Spleen (tissue), 7 donors: ENCODE measurements at regions not wholly inside any gene's neighbourhood (a gene's known extent, or its start where the extent isn't known, plus 50 kb on each side); places are given as distances from the start of the nearest gene placed in this dataset.
"Not testable (repeated sequence)": the region's sequence is repeated elsewhere in the genome, so short reads cannot be mapped to it uniquely, and the experiment has no call there.

Source experiments
- CTCF ChIP-seq, 11 experiments: fragments of 200-600 bp in 7 of 11; fragments of 450-650 bp in 4 of 11; sonication (generic) in 4 of 11; IDR thresholded peaks in 8 of 11; conservative IDR thresholded peaks in 3 of 11; 1 replicate in 7 of 11; 2 replicates in 4 of 11; pipeline versions ENCODE4 v1.4.0 to v1.8.0; 2016 to 2021; ENCODE audit warnings: antibody characterized with exemption in 11 of 11, inconsistent platforms in 4 of 11, mild to moderate bottlenecking in 1 of 11
- POLR2A ChIP-seq, 3 donors: fragments of 450-650 bp; IDR thresholded peaks; one replicate each; pipeline ENCODE4 v1.5.1; 2017; ENCODE audit warnings: antibody characterized with exemption in 3 of 3, mild to moderate bottlenecking in 1 of 3
- donor health status: DM: no; HTN: no; CAD: no; lungs with moderate emphysema.
- donor health status: DM: no; HTN: no; CAD: no.
- donor health status: DM: no; HTN: no; CAD: no.

DNA sequence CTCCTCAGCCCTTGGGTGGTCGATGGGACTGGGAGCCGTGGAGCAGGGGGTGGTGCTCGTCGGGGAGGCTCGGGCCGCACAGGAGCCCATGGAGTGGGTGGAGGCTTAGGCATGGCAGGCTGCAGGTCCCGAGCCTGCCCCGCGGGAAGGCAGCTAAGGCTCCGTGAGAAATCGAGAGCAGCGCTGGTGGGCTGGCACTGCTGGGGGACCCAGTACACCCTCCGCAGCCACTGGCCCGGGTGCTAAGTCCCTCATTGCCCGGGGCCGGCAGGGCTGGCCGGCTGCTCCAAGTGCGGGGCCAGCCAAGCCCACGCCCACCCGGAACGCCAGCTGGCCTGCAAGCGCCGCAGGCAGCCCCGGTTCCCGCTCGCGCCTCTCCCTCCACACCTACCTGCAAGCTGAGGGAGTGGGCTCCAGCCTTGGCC, 416.7 kb downstream of the KCNA4 start:
- not testable (repeated sequence) for TF ChIP-seq CTCF (IDR thresholded peaks at IDR 0.05 in 8 of 11, conservative IDR thresholded peaks at IDR 0.05 in 3 of 11); POLR2A (IDR thresholded peaks at IDR 0.05)
